ENCODE measurements at regions not wholly inside any gene's neighbourhood (a gene's known extent, or its start where the extent isn't known, plus 50 kb on each side); places are given as distances from the start of the nearest gene placed in this dataset.

DNA sequence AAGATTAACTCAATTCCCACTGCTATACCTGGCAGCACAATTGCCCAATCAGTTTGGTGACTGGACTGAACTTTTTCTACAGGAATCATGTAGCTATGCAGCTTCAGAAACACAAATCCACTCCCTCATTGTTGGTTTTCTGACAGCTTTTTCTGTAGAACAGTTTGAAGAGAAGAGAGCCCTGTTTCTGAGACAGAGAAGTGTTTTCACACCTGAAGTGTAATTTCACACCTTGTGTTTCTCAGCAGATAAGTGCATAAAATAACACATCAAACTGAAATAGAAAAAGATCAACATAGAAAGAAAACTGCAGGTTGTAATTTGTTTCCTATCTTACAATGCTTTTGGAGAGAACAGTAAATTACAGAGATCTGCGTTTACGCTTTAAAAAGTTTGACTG, 335.6 kb downstream of the SNAPC1 start:
- ChIA-PET POLR2A (ENCODE audit: unreplicated experiment) (no interaction called here), CTCF (interaction anchor here (1.5 kb wide), 1 partner anchor 16 kb away, joined by 3 read pairs; no protein-coding TSS in a partner anchor)
- Histone ChIP-seq H3K56ac (ENCODE audit: extremely low read depth, insufficient read depth, low read length) (no peak overlapping the region), H3K14ac (replicated peaks; ENCODE audit: low read depth, low read length) (no peak overlapping the region), H4K8ac (ENCODE audit: low read depth in 2 of 2, low read length in 2 of 2) (no peak overlapping the region), H4K20me1 (ENCODE audit: insufficient read depth, low read length) (no peaks in the 10 kb centered on the region), H2AK9ac (replicated peaks; ENCODE audit: low read depth, low read length, poor library complexity) (no peak overlapping the region), H2BK120ac (ENCODE audit: low read depth, low read length) (no peak overlapping the region), H3K9me1 (ENCODE audit: insufficient read depth, low read length) (no peaks in the 10 kb centered on the region), H3K4ac (ENCODE audit: low read depth, low read length) (no peak overlapping the region), H2BK5ac (ENCODE audit: low read depth, low read length, poor library complexity, severe bottlenecking) (no peak overlapping the region), H2AFZ (replicated peaks; ENCODE audit: low read length, poor library complexity) (no peak overlapping the region), H2BK20ac (ENCODE audit: low read depth, low read length) (no peak overlapping the region), H3K36me3 (ENCODE audit: control insufficient read depth, insufficient read depth, low read length) (no peaks in the 10 kb centered on the region), H3K4me3 (ENCODE audit: insufficient read depth, low read depth, low read length) (no peak overlapping the region), H3K18ac (ENCODE audit: low read depth, low read length) (no peak overlapping the region), H3K27ac (ENCODE audit: insufficient read depth, low read length) (no peak overlapping the region), H3K9ac (ENCODE audit: low read depth, low read length) (no peak overlapping the region), H3K23ac (ENCODE audit: low read depth, low read length) (no peak overlapping the region), H2BK15ac (ENCODE audit: low read depth, low read length) (no peak overlapping the region), H3K9me3 (ENCODE audit: control insufficient read depth, insufficient read depth, low read length) (no peaks in the 10 kb centered on the region), H2AK5ac (ENCODE audit: low read depth, low read length) (no peak overlapping the region), H4K91ac (ENCODE audit: insufficient read depth, low read depth, low read length) (no peak overlapping the region), H3K27me3 (ENCODE audit: control insufficient read depth, insufficient read depth, low read length) (no peaks in the 10 kb centered on the region), H3K4me1 (ENCODE audit: control insufficient read depth, insufficient read depth, low read length) (no peaks in the 10 kb centered on the region), H3K4me2 (ENCODE audit: low read depth, low read length) (no peak overlapping the region), H3K79me1 (ENCODE audit: low read depth in 1 of 2, low read length in 2 of 2) (no peaks in the 10 kb centered on the region), H4K5ac (ENCODE audit: low read depth, low read length) (no peak overlapping the region)
- WGBS, 2 experiments (ENCODE audit: extremely low coverage in 2 of 2, insufficient read length in 1 of 2) = no CpG with 5 or more reads among the region's 2 CpGs
- DNase-seq (no peak), ATAC-seq (ENCODE audit: low read depth) (no peak)
- dilution Hi-C loops (cut with HindIII; ENCODE audit: low sequenced_read_pairs, unreplicated experiment) = no loop called here
- intact Hi-C loops (cut with micrococcal nuclease) = no loop called here
- in situ Hi-C loops (cut with MboI; ENCODE audit: low sequenced_read_pairs) = no loop called here
- BruUV-seq (replicated peaks) = no TSS peak
- TF ChIP-seq, protein P1, sequence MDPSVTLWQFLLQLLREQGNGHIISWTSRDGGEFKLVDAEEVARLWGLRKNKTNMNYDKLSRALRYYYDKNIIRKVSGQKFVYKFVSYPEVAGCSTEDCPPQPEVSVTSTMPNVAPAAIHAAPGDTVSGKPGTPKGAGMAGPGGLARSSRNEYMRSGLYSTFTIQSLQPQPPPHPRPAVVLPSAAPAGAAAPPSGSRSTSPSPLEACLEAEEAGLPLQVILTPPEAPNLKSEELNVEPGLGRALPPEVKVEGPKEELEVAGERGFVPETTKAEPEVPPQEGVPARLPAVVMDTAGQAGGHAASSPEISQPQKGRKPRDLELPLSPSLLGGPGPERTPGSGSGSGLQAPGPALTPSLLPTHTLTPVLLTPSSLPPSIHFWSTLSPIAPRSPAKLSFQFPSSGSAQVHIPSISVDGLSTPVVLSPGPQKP (IDR thresholded peaks at IDR 0.05; ENCODE audit: borderline replicate concordance, low read depth, low read length) = no peak
- TF ChIP-seq SMC3 (IDR thresholded peaks at IDR 0.05; ENCODE audit: low read depth, low read length) = no peak
- TF ChIP-seq CEBPB (IDR thresholded peaks at IDR 0.05; ENCODE audit: low read depth, low read length) = no peak

Measured in IMR-90 (cell line).